Right renal cortex interstitium (tissue), 3 donors: ENCODE measurements at regions not wholly inside any gene's neighbourhood (a gene's known extent, or its start where the extent isn't known, plus 50 kb on each side); places are given as distances from the start of the nearest gene placed in this dataset.
"Not testable (repeated sequence)": the region's sequence is repeated elsewhere in the genome, so short reads cannot be mapped to it uniquely, and the experiment has no call there.

ENCODE experiments used
- DNase-seq, 3 donors: peaks; one replicate each; pipeline ENCODE4 v3.0.0-alpha.2; 2013; ENCODE audit warnings: low read depth in 3 of 3, low spot score in 2 of 3

DNA sequence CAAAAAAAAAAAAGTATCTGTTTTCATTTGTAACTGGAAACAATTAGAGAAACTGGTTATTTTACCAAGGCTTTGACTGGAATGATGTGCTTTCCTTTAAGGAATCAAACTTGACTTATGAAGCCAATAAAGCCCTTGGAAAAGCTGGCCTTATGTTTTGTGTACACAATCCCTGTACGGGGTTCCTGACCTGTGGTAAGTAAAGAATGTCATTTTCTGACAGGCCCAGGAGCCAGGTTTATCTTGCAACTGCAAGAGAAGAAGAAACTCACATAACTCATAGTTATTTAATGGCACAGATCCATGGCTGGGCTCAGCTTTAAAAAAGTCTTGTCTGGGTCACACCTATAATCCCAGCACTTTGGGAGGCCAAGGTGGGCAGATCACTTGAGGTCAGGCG, 235.9 kb upstream of the RAI14 start:
- DNase-seq: not testable (repeated sequence)

- no peak for DNase-seq
Measured at GRCh38 chr5:34436761-34437501, 219.2 kb upstream of the RAI14 start.

DNA sequence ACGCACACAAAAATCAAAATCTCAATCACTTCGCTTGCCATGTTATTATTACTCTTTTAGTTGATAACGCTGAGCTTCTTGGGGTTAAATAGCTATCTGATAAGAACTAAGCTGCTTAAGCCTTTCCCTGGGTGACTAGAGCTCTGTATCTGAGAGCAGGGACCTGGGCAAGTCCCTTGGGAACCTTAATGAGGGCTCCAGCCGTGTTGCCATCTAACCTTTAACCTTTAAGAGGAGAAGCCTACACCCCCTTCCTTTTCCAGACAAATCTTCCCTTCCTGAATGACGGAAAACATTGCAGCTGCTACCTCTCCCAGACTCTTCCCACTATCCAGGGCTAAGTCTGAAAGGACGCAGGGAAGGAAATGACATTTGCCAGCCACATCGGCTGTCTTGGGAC, 216.5 kb upstream of the RAI14 start:
- DNase-seq: no peak

- not testable (repeated sequence) for DNase-seq
Measured at GRCh38 chr5:34441767-34442166, 214.4 kb upstream of the RAI14 start.

GRCh38 chr5:34447424-34447823, 208.7 kb upstream of the RAI14 start:
- DNase-seq: no peak

DNA sequence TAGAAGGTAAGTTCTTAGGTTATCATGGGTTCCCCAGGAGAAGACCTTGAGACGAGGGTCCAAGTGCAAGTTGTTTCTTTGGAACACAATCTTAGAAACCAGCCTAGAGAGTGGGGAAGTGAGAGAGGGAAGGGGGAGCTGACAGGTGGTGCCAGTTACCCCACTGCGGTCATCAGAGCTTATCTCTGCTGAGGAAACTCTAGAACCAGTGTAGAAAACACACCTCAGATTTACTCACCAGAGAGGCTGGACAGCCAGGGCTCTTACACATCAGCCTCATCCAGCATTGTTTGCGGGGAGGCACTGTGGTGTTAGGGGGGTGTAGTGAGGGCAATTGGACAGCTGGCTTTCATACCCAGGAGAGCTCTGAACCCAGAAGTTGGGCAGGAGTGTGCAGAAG, 206.5 kb upstream of the RAI14 start:
- no peak for DNase-seq

GRCh38 chr5:34450338-34450737, 205.8 kb upstream of the RAI14 start:
- no peak for DNase-seq

GRCh38 chr5:34452170-34452828, 203.8 kb upstream of the RAI14 start:
- no peak for DNase-seq

GRCh38 chr5:34455098-34455497, 201.0 kb upstream of the RAI14 start:
- DNase-seq: no peak

GRCh38 chr5:34459908-34460307, 196.2 kb upstream of the RAI14 start:
- no peak for DNase-seq

- DNase-seq: no peak
Measured at GRCh38 chr5:34460496-34460895, 195.6 kb upstream of the RAI14 start.

DNA sequence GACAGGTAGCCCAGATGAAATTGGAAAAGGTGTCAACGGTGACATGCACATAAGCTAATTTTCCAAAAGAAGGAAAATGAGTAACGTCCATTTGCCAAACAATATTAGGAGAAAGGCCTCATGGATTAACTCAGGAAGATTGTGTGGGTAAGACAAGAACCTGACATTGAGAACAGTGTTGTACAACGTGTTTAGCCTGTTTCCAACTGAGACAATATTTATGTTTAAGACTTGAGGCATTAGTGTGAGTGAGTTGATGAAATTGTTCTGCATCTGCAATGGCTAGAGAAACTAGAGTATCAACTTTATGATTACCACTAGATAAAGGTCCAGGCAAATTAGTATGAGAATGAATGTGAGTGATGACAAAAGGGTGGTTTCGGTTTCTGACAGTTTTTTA, 191.3 kb upstream of the RAI14 start:
- DNase-seq: no peak

DNA sequence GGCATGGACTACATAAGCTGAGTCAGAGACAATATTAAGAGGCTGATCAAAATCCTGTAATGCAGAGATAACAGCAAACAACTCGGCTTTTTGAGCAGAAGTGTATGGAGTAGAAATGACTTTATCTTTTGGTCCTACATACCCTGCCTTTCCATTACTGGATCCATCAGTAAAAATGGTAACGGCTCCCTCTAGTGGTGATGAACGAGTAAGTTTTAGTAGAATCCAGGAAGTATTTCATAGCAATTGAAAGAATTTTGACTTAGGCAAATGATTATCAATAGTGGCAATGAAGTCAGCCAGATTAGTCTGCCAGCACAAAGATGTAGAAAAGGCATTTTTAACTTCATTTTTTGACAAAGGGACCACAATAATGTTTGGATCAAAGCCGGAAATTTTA, 190.8 kb upstream of the RAI14 start:
- not testable (repeated sequence) for DNase-seq

- DNase-seq: not testable (repeated sequence)
Measured at GRCh38 chr5:34466519-34467388, 189.4 kb upstream of the RAI14 start.

- no peak for DNase-seq
Measured at GRCh38 chr5:34467436-34467835, 188.7 kb upstream of the RAI14 start.

DNA sequence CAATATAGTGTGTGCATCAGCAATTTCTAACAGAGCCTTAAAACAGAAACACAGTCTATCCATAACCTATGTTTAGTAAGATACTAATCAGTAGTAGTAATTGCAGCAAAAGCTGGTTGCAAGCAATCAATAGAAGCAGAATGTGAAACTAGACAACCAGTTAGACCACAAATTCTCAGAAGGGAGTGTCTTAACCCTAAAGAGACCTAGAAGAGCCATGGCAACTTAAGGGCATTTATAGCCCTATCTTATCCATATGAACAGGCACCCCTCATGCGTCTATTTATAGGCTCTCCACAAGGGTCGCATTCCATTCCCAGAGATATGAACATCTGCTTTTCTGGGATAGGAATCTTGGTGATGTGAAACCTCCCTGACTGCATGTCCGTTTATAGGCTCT, 188.1 kb upstream of the RAI14 start:
- DNase-seq: not testable (repeated sequence)

- DNase-seq: no peak
Measured at GRCh38 chr5:34469971-34470370, 186.2 kb upstream of the RAI14 start.

- no peak for DNase-seq
Measured at GRCh38 chr5:34474573-34475021, 181.5 kb upstream of the RAI14 start.

GRCh38 chr5:34475249-34475966, 180.7 kb upstream of the RAI14 start:
- DNase-seq: no peak

GRCh38 chr5:34476941-34477565, 179.1 kb upstream of the RAI14 start:
- DNase-seq: no peak
